ENCODE measurements at regions not wholly inside any gene's neighbourhood (a gene's known extent, or its start where the extent isn't known, plus 50 kb on each side); places are given as distances from the start of the nearest gene placed in this dataset.

GRCh38 chr5:67723873-67724272 is 491.7 kb upstream of the PIK3R1 start:
- no peak for TF ChIP-seq TCF4 (CRISPR knock-in tag; IDR thresholded peaks at IDR 0.05; ENCODE audit: borderline replicate concordance)
- TF ChIP-seq, protein P1, sequence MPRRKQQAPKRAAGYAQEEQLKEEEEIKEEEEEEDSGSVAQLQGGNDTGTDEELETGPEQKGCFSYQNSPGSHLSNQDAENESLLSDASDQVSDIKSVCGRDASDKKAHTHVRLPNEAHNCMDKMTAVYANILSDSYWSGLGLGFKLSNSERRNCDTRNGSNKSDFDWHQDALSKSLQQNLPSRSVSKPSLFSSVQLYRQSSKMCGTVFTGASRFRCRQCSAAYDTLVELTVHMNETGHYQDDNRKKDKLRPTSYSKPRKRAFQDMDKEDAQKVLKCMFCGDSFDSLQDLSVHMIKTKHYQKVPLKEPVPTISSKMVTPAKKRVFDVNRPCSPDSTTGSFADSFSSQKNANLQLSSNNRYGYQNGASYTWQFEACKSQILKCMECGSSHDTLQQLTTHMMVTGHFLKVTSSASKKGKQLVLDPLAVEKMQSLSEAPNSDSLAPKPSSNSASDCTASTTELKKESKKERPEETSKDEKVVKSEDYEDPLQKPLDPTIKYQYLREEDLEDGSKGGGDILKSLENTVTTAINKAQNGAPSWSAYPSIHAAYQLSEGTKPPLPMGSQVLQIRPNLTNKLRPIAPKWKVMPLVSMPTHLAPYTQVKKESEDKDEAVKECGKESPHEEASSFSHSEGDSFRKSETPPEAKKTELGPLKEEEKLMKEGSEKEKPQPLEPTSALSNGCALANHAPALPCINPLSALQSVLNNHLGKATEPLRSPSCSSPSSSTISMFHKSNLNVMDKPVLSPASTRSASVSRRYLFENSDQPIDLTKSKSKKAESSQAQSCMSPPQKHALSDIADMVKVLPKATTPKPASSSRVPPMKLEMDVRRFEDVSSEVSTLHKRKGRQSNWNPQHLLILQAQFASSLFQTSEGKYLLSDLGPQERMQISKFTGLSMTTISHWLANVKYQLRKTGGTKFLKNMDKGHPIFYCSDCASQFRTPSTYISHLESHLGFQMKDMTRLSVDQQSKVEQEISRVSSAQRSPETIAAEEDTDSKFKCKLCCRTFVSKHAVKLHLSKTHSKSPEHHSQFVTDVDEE (CRISPR knock-in tag; IDR thresholded peaks at IDR 0.05): no peak
- TF ChIP-seq, protein P2, sequence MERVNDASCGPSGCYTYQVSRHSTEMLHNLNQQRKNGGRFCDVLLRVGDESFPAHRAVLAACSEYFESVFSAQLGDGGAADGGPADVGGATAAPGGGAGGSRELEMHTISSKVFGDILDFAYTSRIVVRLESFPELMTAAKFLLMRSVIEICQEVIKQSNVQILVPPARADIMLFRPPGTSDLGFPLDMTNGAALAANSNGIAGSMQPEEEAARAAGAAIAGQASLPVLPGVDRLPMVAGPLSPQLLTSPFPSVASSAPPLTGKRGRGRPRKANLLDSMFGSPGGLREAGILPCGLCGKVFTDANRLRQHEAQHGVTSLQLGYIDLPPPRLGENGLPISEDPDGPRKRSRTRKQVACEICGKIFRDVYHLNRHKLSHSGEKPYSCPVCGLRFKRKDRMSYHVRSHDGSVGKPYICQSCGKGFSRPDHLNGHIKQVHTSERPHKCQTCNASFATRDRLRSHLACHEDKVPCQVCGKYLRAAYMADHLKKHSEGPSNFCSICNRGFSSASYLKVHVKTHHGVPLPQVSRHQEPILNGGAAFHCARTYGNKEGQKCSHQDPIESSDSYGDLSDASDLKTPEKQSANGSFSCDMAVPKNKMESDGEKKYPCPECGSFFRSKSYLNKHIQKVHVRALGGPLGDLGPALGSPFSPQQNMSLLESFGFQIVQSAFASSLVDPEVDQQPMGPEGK (CRISPR knock-in tag; IDR thresholded peaks at IDR 0.05; ENCODE audit: borderline replicate concordance): no peak
- no peak for TF ChIP-seq POU6F1 (CRISPR knock-in tag; IDR thresholded peaks at IDR 0.05; ENCODE audit: borderline replicate concordance, low read depth)
- TF ChIP-seq TOX (CRISPR knock-in tag; IDR thresholded peaks at IDR 0.05; ENCODE audit: borderline replicate concordance): no peak
- no peak for TF ChIP-seq CSDC2 (CRISPR knock-in tag; IDR thresholded peaks at IDR 0.05)

All from SK-N-SH treated with all-trans-retinoic acid at 6 μM for 48 hours (cell line).